SK-N-MC (cell line): ENCODE measurements at regions not wholly inside any gene's neighbourhood (a gene's known extent, or its start where the extent isn't known, plus 50 kb on each side); places are given as distances from the start of the nearest gene placed in this dataset.

ENCODE experiments used
- DNase-seq: peaks from one replicate; pipeline ENCODE4 v3.0.0-alpha.2; 2011; ENCODE audit warnings: low read depth, low spot score
- H3K27ac ChIP-seq: fragments of 200-600 bp; sonication (generic); 2 replicates; pipeline ENCODE4 v1.5.1; 2016; ENCODE audit warnings: mixed run types
- H3K36me3 ChIP-seq: fragments of 200-600 bp; sonication (generic); 2 replicates; pipeline ENCODE4 v1.6.1; 2017; ENCODE audit warnings: antibody characterized with exemption, low read length, mixed read lengths; ENCODE audit not compliant: insufficient read depth
- H3K4me3 ChIP-seq: fragments of 200-600 bp; sonication (generic); 2 replicates; pipeline ENCODE4 v1.5.1; 2016
- H3K9ac ChIP-seq: fragments of 200-600 bp; sonication (generic); 2 replicates; pipeline ENCODE4 v1.8.0; 2017; ENCODE audit warnings: mixed run types, mixed read lengths; ENCODE audit not compliant: insufficient read length
- H3K9me3 ChIP-seq: fragments of 200-600 bp; sonication (generic); 2 replicates; pipeline ENCODE4 v1.6.1; 2017; ENCODE audit warnings: low read depth, mild to moderate bottlenecking, antibody characterized with exemption, low read length, moderate library complexity, mixed read lengths
- EZH2 ChIP-seq: fragments of 200-600 bp; sonication (generic); IDR thresholded peaks from one replicate; pipeline ENCODE4 v1.6.1; 2017; ENCODE audit warnings: antibody characterized with exemption
- FOXP2 ChIP-seq: optimal IDR thresholded peaks from 2 replicates; pipeline ENCODE3; 2011; ENCODE audit warnings: mild to moderate bottlenecking, moderate library complexity; ENCODE audit not compliant: insufficient read depth; ENCODE audit errors: extremely low read length, control extremely low read depth
- POLR2AphosphoS5 ChIP-seq: IDR thresholded peaks from 2 replicates; pipeline ENCODE4 v1.6.1; 2012; ENCODE audit warnings: mild to moderate bottlenecking, low read depth, low read length, borderline replicate concordance

DNA sequence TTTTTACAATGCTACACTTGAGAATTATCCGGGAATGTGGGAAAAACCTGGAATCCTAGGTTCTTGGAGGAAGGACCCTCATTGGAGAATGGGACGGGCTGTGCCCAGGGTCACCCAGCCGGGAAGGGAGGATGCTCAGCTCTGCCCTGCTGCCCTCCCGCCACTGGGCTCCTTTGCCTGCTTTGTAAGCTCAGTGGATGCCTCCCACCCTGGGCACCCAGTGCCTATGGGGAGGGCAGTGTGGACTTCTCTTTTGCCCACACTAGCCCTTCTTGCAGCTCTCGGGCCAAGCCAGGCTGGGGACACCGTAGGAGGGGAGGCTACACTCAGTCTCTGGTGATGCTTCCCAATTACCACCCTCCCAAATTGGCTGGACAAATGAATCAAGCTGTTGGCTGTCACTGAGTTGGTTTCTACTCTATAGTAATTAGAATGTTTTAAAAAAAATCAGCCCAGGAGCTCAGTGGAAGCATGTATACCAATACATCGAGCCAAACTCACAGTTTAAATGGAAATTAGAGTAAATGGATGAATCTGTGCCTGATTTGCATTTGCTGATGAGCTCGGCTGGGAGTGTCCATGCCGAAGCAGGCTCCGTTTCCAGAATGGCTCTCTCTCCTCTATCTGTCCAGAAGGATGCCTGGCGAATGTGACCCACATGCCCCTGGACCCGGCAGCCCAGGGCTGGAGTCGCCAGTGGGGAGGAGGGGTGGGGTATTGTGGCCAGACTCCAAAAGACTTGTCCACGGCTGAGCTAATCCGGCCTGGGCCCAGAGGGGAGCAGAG lies 317.0 kb downstream of the CTTN start:
- no peak overlapping the region for H3K27ac ChIP-seq
- no peaks in the 10 kb centered on the region for H3K9me3 ChIP-seq
- no peak overlapping the region for H3K9ac ChIP-seq
- no peak for DNase-seq
- H3K4me3 ChIP-seq, result no peak overlapping the region
- TF ChIP-seq EZH2 (no peak), POLR2AphosphoS5 (no peak), FOXP2 (no peak)
- no peaks in the 10 kb centered on the region for H3K36me3 ChIP-seq

DNA sequence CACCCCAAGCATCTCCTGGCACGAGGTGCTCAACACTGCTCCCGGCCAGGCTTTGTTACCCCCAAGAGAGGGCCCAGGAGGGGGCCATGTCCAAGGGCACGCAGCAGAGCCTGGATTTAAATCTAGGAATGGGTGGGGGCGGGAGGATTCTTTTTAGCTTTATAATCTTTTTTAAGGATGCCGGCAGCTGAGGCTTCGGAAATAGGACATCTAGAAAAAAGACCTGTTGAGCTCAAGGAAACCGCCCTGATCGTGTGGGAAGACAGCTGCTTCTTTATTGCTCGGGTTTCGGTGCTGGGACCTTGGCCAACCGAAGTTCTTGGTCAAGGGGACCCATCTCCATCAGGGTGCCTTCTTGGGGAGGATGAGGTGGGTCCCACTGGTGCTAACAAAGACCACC lies 317.9 kb downstream of the CTTN start:
- no peak overlapping the region for H3K27ac ChIP-seq
- no peak overlapping the region for H3K4me3 ChIP-seq
- no peak for DNase-seq
- no peak overlapping the region for H3K9ac ChIP-seq
- H3K9me3 ChIP-seq, result no peaks in the 10 kb centered on the region
- TF ChIP-seq POLR2AphosphoS5 (no peak), FOXP2 (no peak), EZH2 (no peak)
- H3K36me3 ChIP-seq, result no peaks in the 10 kb centered on the region

DNA sequence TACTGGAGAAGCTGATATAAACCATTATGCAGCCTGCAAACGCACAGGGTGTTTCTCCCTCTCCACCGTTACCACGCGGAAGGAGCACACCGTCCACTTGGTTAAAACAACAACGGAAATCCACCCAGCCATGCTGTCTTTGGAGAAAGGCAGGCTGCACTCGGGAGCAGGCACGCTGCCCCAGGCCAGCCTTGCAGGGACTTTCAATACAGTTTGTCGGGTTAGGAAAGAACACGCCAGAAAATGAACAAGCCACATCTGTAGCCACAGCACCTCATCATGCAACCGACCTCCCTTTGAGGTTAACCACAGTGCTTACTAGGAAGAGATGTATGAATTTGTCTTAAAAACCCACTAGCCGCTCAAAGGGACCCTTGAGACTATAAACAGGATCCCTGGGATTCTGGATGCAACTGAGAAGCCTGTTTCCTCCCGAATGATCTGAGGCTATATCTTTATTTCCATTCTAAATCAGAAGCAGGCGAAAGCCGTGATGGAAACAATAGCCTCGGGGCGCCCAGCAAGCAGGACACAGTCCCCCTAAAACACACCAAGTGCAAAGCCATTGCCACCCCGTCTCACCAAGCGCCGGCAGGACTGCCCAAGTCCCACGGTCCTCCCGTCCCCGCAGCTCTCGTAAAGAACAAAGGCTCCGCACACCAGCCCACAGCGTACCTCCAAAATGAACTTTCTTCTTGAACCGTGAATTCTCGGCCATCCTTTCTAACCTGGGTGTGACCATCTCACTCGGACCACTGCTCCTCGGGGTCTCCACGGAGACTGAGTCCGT lies 318.9 kb downstream of the CTTN start:
- H3K4me3 ChIP-seq, result no peak overlapping the region
- TF ChIP-seq EZH2, result no peak
- no peak for TF ChIP-seq POLR2AphosphoS5
- TF ChIP-seq FOXP2, result no peak
- DNase-seq, result no peak

DNA sequence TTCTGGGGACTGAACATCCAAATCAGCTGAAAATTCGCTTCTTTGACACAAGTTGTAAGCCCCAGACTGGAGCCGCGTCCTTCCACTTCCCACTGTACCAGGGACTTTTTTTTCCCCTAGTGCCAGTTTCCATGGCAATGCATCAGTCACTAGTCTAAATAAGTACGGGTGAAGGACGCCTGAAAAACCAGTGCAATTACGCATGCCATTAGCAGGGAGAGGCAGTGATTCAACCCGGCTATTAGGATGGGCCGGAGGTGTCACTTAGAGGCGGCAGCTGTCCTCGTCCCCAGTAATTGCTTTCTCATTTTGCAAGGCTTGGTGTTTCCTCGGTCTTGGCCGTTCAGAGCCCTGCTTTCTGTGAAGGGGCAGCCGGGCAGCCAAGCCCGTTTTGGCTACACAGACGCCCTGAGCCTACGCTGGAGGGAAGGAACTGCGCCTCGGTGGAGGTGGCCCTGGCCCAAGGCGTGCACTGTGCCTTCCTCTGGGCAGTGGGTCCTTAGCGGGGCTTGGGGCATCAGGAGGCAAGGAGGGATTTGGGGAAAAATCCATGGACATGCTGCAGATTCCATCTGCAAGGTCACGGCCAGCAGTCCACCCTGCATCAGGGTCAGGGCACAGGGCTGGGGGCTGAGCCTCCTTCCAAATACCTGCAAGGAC lies 319.7 kb downstream of the CTTN start:
- no peak for DNase-seq

More for the DNA sequence above, 318.9 kb downstream of the CTTN start:
- Histone ChIP-seq H3K9me3 (no peaks in the 10 kb centered on the region), H3K27ac (no peak overlapping the region), H3K9ac (no peak overlapping the region), H3K36me3 (no peaks in the 10 kb centered on the region)

DNA sequence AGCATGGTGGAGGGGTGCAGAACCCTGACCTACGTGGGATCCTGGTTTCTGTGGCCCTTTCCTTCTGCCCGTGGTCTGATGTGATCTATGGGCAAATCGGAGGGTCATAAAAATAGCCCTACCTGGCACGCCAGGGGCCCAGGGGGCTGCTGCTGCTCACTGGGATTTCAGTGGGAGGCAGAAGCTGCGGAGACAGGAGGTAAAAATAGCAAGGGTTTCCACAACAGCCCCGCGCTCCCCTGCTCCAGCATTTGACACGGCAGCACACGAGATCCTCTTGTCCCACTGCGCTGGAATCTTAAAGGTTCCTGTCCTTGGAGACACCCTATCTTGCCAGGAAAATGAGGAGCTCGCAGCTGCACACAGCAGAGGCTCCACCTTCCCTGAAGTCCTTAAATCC lies 321.2 kb downstream of the CTTN start:
- no peaks in the 10 kb centered on the region for H3K36me3 ChIP-seq
- TF ChIP-seq FOXP2 (no peak), EZH2 (no peak), POLR2AphosphoS5 (no peak)
- no peak overlapping the region for H3K4me3 ChIP-seq
- H3K9me3 ChIP-seq, result no peaks in the 10 kb centered on the region
- H3K27ac ChIP-seq, result no peak overlapping the region
- no peak for DNase-seq
- no peak overlapping the region for H3K9ac ChIP-seq

More for the DNA sequence above, 319.7 kb downstream of the CTTN start:
- no peaks in the 10 kb centered on the region for H3K36me3 ChIP-seq
- no peaks in the 10 kb centered on the region for H3K9me3 ChIP-seq
- H3K9ac ChIP-seq, result no peak overlapping the region
- no peak overlapping the region for H3K4me3 ChIP-seq
- H3K27ac ChIP-seq, result no peak overlapping the region
- TF ChIP-seq EZH2, result no peak
- no peak for TF ChIP-seq FOXP2
- TF ChIP-seq POLR2AphosphoS5, result no peak

DNA sequence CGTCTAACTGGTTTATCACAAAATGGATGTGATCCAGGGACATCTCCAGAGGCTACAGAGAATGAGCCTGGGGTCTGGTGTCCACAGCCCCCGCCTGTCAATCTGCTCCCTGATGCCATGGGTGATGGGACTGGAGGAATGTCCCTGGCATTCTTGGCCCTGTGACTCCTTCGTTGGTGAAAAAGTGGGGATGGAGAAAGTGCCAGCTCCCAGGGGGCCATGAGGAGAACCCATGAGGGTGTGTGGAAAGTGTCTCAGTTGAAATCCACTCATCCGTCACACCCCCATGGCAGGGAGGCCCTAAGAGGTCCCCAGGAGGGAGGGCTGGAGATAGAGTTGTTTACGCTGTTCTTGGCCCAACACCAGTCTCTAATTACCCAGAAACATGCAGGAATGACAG lies 322.0 kb downstream of the CTTN start:
- no peak for TF ChIP-seq EZH2
- no peaks in the 10 kb centered on the region for H3K9me3 ChIP-seq

DNA sequence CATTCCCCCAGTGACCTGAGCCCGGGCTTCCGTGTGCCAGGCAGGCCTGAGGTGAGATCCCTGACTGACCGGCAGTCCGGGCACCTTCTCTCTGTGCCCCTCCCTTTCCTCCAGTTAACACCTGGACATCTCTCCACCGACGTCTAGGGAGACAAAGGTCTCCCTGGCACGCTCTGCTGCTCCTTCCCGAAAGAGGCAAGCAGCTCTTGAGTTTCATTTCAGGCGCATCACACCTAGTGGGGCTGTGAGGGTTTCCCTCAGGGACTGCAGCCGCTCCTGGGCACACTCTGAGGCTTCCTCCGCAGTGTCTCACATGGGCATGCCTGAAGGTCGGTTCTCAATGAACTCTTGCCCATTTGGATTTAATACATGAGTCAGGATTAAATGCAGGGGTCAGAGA lies 322.7 kb downstream of the CTTN start:
- no peaks in the 10 kb centered on the region for H3K36me3 ChIP-seq
- H3K9ac ChIP-seq, result no peak overlapping the region
- DNase-seq, result no peak
- no peak overlapping the region for H3K4me3 ChIP-seq
- H3K9me3 ChIP-seq, result no peaks in the 10 kb centered on the region
- no peak overlapping the region for H3K27ac ChIP-seq
- TF ChIP-seq FOXP2 (no peak), EZH2 (no peak), POLR2AphosphoS5 (no peak)

More for the DNA sequence above, 322.0 kb downstream of the CTTN start:
- Histone ChIP-seq H3K27ac (no peak overlapping the region), H3K9ac (no peak overlapping the region), H3K4me3 (no peak overlapping the region), H3K36me3 (no peaks in the 10 kb centered on the region)
- DNase-seq, result no peak

DNA sequence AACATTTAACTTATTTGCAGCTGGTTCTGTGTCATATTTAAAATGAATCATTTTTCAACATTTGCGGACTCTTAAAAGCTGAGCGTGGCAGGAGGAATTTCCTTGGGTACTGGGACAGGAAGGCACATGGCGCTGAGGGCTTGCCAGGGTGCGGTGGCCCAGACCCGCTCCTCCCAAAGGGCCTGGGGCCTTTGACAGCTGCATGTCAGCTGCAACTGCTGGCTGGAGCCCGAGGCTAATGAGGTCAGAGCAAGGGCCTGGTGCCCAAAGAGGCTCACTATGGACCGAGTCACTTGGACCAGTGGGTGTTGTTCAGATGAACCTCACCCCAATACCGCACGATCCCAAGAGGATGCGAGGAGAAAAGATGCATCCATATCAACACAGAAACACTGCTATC lies 326.9 kb downstream of the CTTN start:
- Histone ChIP-seq H3K9me3 (no peaks in the 10 kb centered on the region), H3K4me3 (no peak overlapping the region), H3K9ac (no peak overlapping the region), H3K27ac (no peak overlapping the region), H3K36me3 (no peaks in the 10 kb centered on the region)
- TF ChIP-seq FOXP2 (no peak), POLR2AphosphoS5 (no peak), EZH2 (no peak)
- DNase-seq, result no peak
